Ovary (tissue), 7 donors: ENCODE measurements at regions not wholly inside any gene's neighbourhood (a gene's known extent, or its start where the extent isn't known, plus 50 kb on each side); places are given as distances from the start of the nearest gene placed in this dataset.

Experiments used
- DNase-seq, 5 donors: peaks; one replicate each; pipeline ENCODE4 v3.0.0-alpha.2; 2019 to 2020
- H3K27ac ChIP-seq, 2 donors: fragments of 200-600 bp; one replicate each; pipeline versions ENCODE4 v1.5.1 to v1.8.0; 2019 to 2022
- H3K27me3 ChIP-seq: fragments of 200-600 bp; one replicate; pipeline ENCODE4 v1.8.0; 2022
- H3K36me3 ChIP-seq: fragments of 200-600 bp; sonication (generic); one replicate; pipeline ENCODE4 v1.5.1; 2019
- H3K4me1 ChIP-seq: one replicate; pipeline ENCODE4 v1.8.1; 2013; ENCODE audit warnings: mild to moderate bottlenecking, moderate library complexity; ENCODE audit not compliant: insufficient read depth
- H3K4me3 ChIP-seq: fragments of 200-600 bp; sonication (generic); one replicate; pipeline ENCODE4 v1.5.1; 2017
- H3K9me3 ChIP-seq, 2 donors: fragments of 200-600 bp in 1 of 2; sonication (generic) in 1 of 2; one replicate each; pipeline versions ENCODE4 v1.5.1 to v1.8.1; 2013 to 2019; ENCODE audit warnings: mild to moderate bottlenecking in 1 of 2, moderate library complexity in 1 of 2
- CTCF ChIP-seq, 3 donors: fragments of 450-650 bp in 2 of 3; fragments of 200-600 bp in 1 of 3; IDR thresholded peaks; one replicate each; pipeline versions ENCODE4 v1.5.1 to v1.8.0; 2016 to 2022; ENCODE audit warnings: antibody characterized with exemption in 3 of 3, mild to moderate bottlenecking in 1 of 3
- EP300 ChIP-seq: sonication (generic); formaldehyde crosslinking; IDR thresholded peaks from one replicate; pipeline ENCODE4 v1.6.1; 2017; ENCODE audit warnings: antibody characterized with exemption
- POLR2A ChIP-seq: fragments of 450-650 bp; IDR thresholded peaks from one replicate; pipeline ENCODE4 v1.6.1; 2017; ENCODE audit warnings: antibody characterized with exemption, mild to moderate bottlenecking, moderate library complexity
- WGBS, 3 donors: extraction: QIAGEN DNeasy Blood & Tissue Kit in 1 of 3; methylation state at CpG; one replicate each; pipeline versions ENCODE4 v1.1.5 to v1.1.7; 2013 to 2017; 5-methylcytosine and 5-hydroxymethylcytosine counted together
- intact Hi-C, 4 donors: fragments of 100-400 bp; cut with DNase I; formaldehyde crosslinking; loops; one replicate each; pipeline versions ENCODE4 v1.11.0 to v1.15.1; 2022 to 2023
- donor health status: DM: no; HTN: no; CAD: no; lungs with moderate emphysema.
- donor health status: DM: no; HTN: no; CAD: no.
- donor health status: Bipolar disorder and iron deficiency.
- donor health status: DM: no; HTN: no; CAD: no.
- donor health status: DM: yes; HTN: yes; CAD: no.

- intact Hi-C loops: no loop called here
Observed at GRCh38 chr5:123753937-123754891, 242.2 kb downstream of the CSNK1G3 start.

GRCh38 chr5:123753180-123753936, 241.4 kb downstream of the CSNK1G3 start:
- TF ChIP-seq EP300: no peak
- no peak for TF ChIP-seq CTCF (IDR thresholded peaks at IDR 0.05)
- no peak for TF ChIP-seq POLR2A
- no peaks in the 10 kb centered on the region for H3K4me1 ChIP-seq
- H3K9me3 ChIP-seq: no peaks in the 10 kb centered on the region
- no peaks in the 10 kb centered on the region for H3K36me3 ChIP-seq
- H3K4me3 ChIP-seq: no peak overlapping the region
- H3K27me3 ChIP-seq: no peaks in the 10 kb centered on the region
- H3K27ac ChIP-seq: no peak overlapping the region
- no peak for DNase-seq
- WGBS, 3 donors: 66 to 88% (median 80%) methylated on average over 3 of the region's 3 CpGs
- intact Hi-C loops: no loop called here

More at GRCh38 chr5:123753937-123754891, 242.2 kb downstream of the CSNK1G3 start:
- no peaks in the 10 kb centered on the region for H3K4me1 ChIP-seq
- TF ChIP-seq POLR2A: no peak
- no peak for TF ChIP-seq EP300
- TF ChIP-seq CTCF (IDR thresholded peaks at IDR 0.05): no peak
- H3K27me3 ChIP-seq: no peaks in the 10 kb centered on the region
- no peaks in the 10 kb centered on the region for H3K9me3 ChIP-seq
- H3K36me3 ChIP-seq: no peaks in the 10 kb centered on the region
- DNase-seq: no peak
- H3K4me3 ChIP-seq: no peak overlapping the region
- WGBS, 3 donors: 66 to 83% (median 80%) methylated on average over 4 of the region's 4 CpGs
- no peak overlapping the region for H3K27ac ChIP-seq

- intact Hi-C loops: no loop called here
- H3K9me3 ChIP-seq: no peaks in the 10 kb centered on the region
- H3K27me3 ChIP-seq: no peaks in the 10 kb centered on the region
- no peaks in the 10 kb centered on the region for H3K36me3 ChIP-seq
- 27 to 49% (median 46%) methylated on average over 5 of the region's 5 CpGs for WGBS, 3 donors
- DNase-seq: no peak
- H3K4me3 ChIP-seq: no peak overlapping the region
- H3K4me1 ChIP-seq: no peaks in the 10 kb centered on the region
- TF ChIP-seq CTCF (IDR thresholded peaks at IDR 0.05) (no peak), POLR2A (no peak), EP300 (no peak)
- H3K27ac ChIP-seq: no peak overlapping the region
Observed at GRCh38 chr5:123752552-123753179, 240.7 kb downstream of the CSNK1G3 start.

GRCh38 chr5:123751670-123752069, 239.7 kb downstream of the CSNK1G3 start:
- no peak overlapping the region for H3K4me3 ChIP-seq
- intact Hi-C loops: no loop called here
- no peak overlapping the region for H3K27ac ChIP-seq
- TF ChIP-seq EP300 (no peak), CTCF (IDR thresholded peaks at IDR 0.05) (no peak), POLR2A (no peak)
- H3K9me3 ChIP-seq: no peaks in the 10 kb centered on the region
- H3K4me1 ChIP-seq: no peaks in the 10 kb centered on the region
- H3K36me3 ChIP-seq: no peaks in the 10 kb centered on the region
- no peak for DNase-seq
- no peaks in the 10 kb centered on the region for H3K27me3 ChIP-seq
- WGBS, 3 donors: 95 to 96% (median 96%) methylated on average over 3 of the region's 3 CpGs
